ENCODE measurements at regions not wholly inside any gene's neighbourhood (a gene's known extent, or its start where the extent isn't known, plus 50 kb on each side); places are given as distances from the start of the nearest gene placed in this dataset.

DNA sequence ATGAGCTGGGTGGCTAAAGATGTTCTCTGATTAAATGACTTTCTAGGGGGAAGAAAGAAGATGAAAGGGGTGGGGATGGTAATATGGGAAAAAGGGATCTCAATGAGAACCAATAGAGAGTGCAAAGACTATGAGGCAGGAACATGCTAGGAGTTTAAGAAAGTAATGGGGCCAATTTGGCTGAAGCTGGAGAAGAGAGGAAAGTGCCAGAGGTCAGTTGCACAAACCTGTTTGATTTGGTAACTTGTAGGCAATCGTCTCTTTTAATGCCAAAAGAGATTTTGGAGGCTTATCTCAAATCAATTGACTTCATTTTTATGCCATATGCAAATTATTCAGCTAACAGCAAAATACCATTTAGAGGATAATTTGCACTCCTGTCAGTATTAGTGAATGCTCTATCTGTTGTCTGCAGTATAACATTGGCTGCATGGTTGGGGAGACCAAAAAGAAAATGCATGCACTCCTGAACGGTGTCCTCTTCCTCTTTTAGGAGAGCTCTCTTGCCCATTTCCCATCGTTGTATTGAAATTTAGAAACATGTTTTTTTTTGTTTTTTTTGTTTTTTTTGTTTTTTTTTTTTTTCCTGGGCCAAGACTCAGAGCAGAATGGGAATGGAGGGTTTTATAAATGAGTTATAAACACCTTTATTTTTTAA is 193.9 kb downstream of the BTBD3 start:
- Histone ChIP-seq H2AK5ac (ENCODE audit: low read depth, low read length) (no peak overlapping the region), H4K5ac (ENCODE audit: insufficient read length, low read depth, low read length) (no peak overlapping the region), H3K23ac (ENCODE audit: insufficient read length) (no peak overlapping the region), H3K4me2 (ENCODE audit: insufficient read depth in 1 of 2, low read depth in 2 of 2, low read length in 2 of 2) (no peak overlapping the region), H4K91ac (replicated peaks; ENCODE audit: insufficient read length, low read length) (no peak overlapping the region), H4K8ac (ENCODE audit: extremely low read depth, insufficient read depth, low read length) (no peak overlapping the region), H3K9ac (replicated peaks in 1 of 4; ENCODE audit: extremely low read depth in 1 of 4, low read depth in 3 of 4, low read length in 3 of 4) (no peak overlapping the region), H3K14ac (ENCODE audit: insufficient read length) (no peak overlapping the region), H3K27ac (ENCODE audit: low read depth, low read length) (no peak overlapping the region), H4K20me1 (replicated peaks in 1 of 2; ENCODE audit: control insufficient read depth in 1 of 2, insufficient read depth in 2 of 2, low read length in 2 of 2) (no peaks in the 10 kb centered on the region), H3K4me1 (replicated peaks in 1 of 4; ENCODE audit: control insufficient read depth in 3 of 4, insufficient read depth in 4 of 4, low read length in 3 of 4) (no peaks in the 10 kb centered on the region), H3K9me3 (ENCODE audit: insufficient read depth in 2 of 2, low read depth in 1 of 2, low read length in 1 of 2) (no peaks in the 10 kb centered on the region), H2AFZ (ENCODE audit: low read length) (no peak overlapping the region), H2BK12ac (ENCODE audit: low read depth, low read length) (no peak overlapping the region), H3K56ac (replicated peaks; ENCODE audit: insufficient read length, low read depth, low read length) (no peak overlapping the region), H3K36me3 (ENCODE audit: control insufficient read depth in 2 of 4, insufficient read depth in 4 of 4, low read length in 3 of 4) (no peaks in the 10 kb centered on the region), H2BK20ac (ENCODE audit: low read length) (no peak overlapping the region), H3K79me1 (ENCODE audit: low read depth, low read length) (no peaks in the 10 kb centered on the region), H3K18ac (ENCODE audit: extremely low read depth, low read length) (no peak overlapping the region), H3K4ac (replicated peaks; ENCODE audit: insufficient read length, low read depth, low read length) (no peak overlapping the region), H3K27me3 (replicated peaks in 1 of 4; ENCODE audit: control insufficient read depth in 3 of 4, extremely low read depth in 1 of 4, insufficient read depth in 3 of 4, low read length in 3 of 4) (no peaks in the 10 kb centered on the region), H3K79me2 (ENCODE audit: control insufficient read depth in 1 of 2, insufficient read depth in 2 of 2, low read length in 2 of 2) (no peaks in the 10 kb centered on the region), H2BK15ac (ENCODE audit: low read length) (no peak overlapping the region), H3K4me3 (ENCODE audit: extremely low read depth in 1 of 4, insufficient read depth in 2 of 4, low read depth in 3 of 4, low read length in 4 of 4) (no peak overlapping the region), H2BK120ac (replicated peaks; ENCODE audit: low read depth, low read length) (no peak overlapping the region), H2BK5ac (ENCODE audit: low read depth, low read length) (no peak overlapping the region), H3K23me2 (ENCODE audit: low read depth, low read length) (no peaks in the 10 kb centered on the region)
- ChIA-PET POLR2A (ENCODE audit: partially characterized antibody) (no interaction called here), CTCF (ENCODE audit: partially characterized antibody) (interaction anchor here (0.7 to 1.9 kb wide), 3 partner anchors 21 to 246 kb away, joined by 3 to 4 read pairs (median 3); no protein-coding TSS in a partner anchor)
- TF ChIP-seq JUN (IDR thresholded peaks at IDR 0.05; ENCODE audit: low read depth, low read length), result no peak
- TF ChIP-seq EZH2 (IDR thresholded peaks at IDR 0.05; ENCODE audit: low read depth, low read length, severe bottlenecking), result no peak
- WGBS, 2 experiments (ENCODE audit: extremely low coverage in 1 of 2, insufficient coverage in 1 of 2, insufficient read length in 1 of 2, insufficient replicate concordance in 2 of 2, low coverage in 1 of 2, low lambda C conversion rate in 2 of 2, missing lambda C conversion rate in 1 of 2), result 94% methylated on average over 3 of the region's 3 CpGs; no CpG with 5 or more reads in 1 of the 2 experiments
- no peak for FAIRE-seq
- no peak for DNase-seq (ENCODE audit: low read depth in 1 of 2, low spot score in 2 of 2)

Measured in H1 (cell line).